Kidney epithelial cell (primary cell): ENCODE measurements at regions not wholly inside any gene's neighbourhood (a gene's known extent, or its start where the extent isn't known, plus 50 kb on each side); places are given as distances from the start of the nearest gene placed in this dataset.

Experiments
- DNase-seq: peaks from one replicate; pipeline ENCODE4 v3.0.0-alpha.2; 2010; ENCODE audit warnings: low read depth
- H3K27me3 ChIP-seq: 2 replicates; pipeline ENCODE4 v1.6.0; 2011; ENCODE audit warnings: low read length; ENCODE audit not compliant: control insufficient read depth, insufficient read depth
- H3K36me3 ChIP-seq: 2 replicates; pipeline ENCODE4 v1.5.1; 2011; ENCODE audit warnings: low read length; ENCODE audit not compliant: control insufficient read depth, insufficient read depth
- H3K4me3 ChIP-seq: 2 replicates; pipeline ENCODE4 v1.5.1; 2011; ENCODE audit warnings: low read depth, mild to moderate bottlenecking, control low read depth, low read length
- CTCF ChIP-seq: IDR thresholded peaks from 2 replicates; pipeline ENCODE4 v1.5.1; 2011; ENCODE audit warnings: mild to moderate bottlenecking, moderate library complexity, low read length, control low read depth, inconsistent platforms; ENCODE audit not compliant: insufficient read depth, poor library complexity, severe bottlenecking

GRCh38 chr20:55761797-55762196 is 243.5 kb downstream of the CBLN4 start:
- Histone ChIP-seq H3K27me3 (no peaks in the 10 kb centered on the region), H3K36me3 (no peaks in the 10 kb centered on the region), H3K4me3 (no peak overlapping the region)
- TF ChIP-seq CTCF: no peak
- no peak for DNase-seq

- no peak for TF ChIP-seq CTCF
- Histone ChIP-seq H3K4me3 (no peak overlapping the region), H3K27me3 (no peaks in the 10 kb centered on the region), H3K36me3 (no peaks in the 10 kb centered on the region)
- DNase-seq: no peak
These were observed 244.2 kb downstream of the CBLN4 start for GRCh38 chr20:55761100-55761499.

GRCh38 chr20:55760586-55760985 is 244.7 kb downstream of the CBLN4 start:
- Histone ChIP-seq H3K4me3 (no peak overlapping the region), H3K36me3 (no peaks in the 10 kb centered on the region)
- no peak for DNase-seq

GRCh38 chr20:55755861-55756260 is 249.5 kb downstream of the CBLN4 start:
- TF ChIP-seq CTCF: no peak
- H3K27me3 ChIP-seq: no peaks in the 10 kb centered on the region

More at GRCh38 chr20:55760586-55760985, 244.7 kb downstream of the CBLN4 start:
- TF ChIP-seq CTCF: no peak
- no peaks in the 10 kb centered on the region for H3K27me3 ChIP-seq

GRCh38 chr20:55755411-55755810 is 249.9 kb downstream of the CBLN4 start:
- no peak for DNase-seq
- Histone ChIP-seq H3K27me3 (no peaks in the 10 kb centered on the region), H3K36me3 (no peaks in the 10 kb centered on the region), H3K4me3 (no peak overlapping the region)
- TF ChIP-seq CTCF: no peak

More at GRCh38 chr20:55755861-55756260, 249.5 kb downstream of the CBLN4 start:
- Histone ChIP-seq H3K36me3 (no peaks in the 10 kb centered on the region), H3K4me3 (no peak overlapping the region)
- no peak for DNase-seq

GRCh38 chr20:55746723-55747122 is 258.6 kb downstream of the CBLN4 start:
- H3K36me3 ChIP-seq: no peaks in the 10 kb centered on the region
- no peaks in the 10 kb centered on the region for H3K27me3 ChIP-seq
- TF ChIP-seq CTCF: no peak
- no peak for DNase-seq
- no peak overlapping the region for H3K4me3 ChIP-seq
